ENCODE measurements at regions not wholly inside any gene's neighbourhood (a gene's known extent, or its start where the extent isn't known, plus 50 kb on each side); places are given as distances from the start of the nearest gene placed in this dataset.
"Not testable (repeated sequence)": the region's sequence is repeated elsewhere in the genome, so short reads cannot be mapped to it uniquely, and the experiment has no call there.

DNA sequence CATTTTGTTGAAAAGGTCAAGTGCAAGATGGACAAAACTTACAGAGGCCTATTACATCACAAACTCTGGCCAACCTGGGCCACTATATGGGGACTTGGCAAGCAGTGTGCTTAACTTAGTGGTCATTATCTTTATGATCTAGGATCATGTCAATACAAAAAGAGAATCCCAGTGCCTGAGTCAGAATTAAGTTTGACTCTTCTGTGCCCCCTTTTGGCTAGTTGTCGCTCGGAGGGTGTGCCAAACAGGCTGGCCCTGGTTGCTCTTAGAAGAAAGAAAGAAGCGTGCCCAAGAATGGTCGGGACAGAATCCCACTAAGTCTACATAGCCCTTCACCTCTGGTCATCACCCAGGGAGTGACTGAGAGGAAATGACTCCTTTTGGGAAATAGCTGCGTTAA is 100.1 kb downstream of the EIF4E start:
- Histone ChIP-seq H3K4ac (ENCODE audit: low read depth, low read length) (no peak overlapping the region), H2BK5ac (ENCODE audit: low read length) (no peak overlapping the region), H2BK120ac (ENCODE audit: low read depth, low read length) (no peak overlapping the region), H3K79me2 (ENCODE audit: control insufficient read depth, insufficient read depth, low read length) (no peaks in the 10 kb centered on the region), H2AK5ac (ENCODE audit: low read length) (no peak overlapping the region), H3K36me3 (ENCODE audit: control insufficient read depth, insufficient read depth, low read length) (no peaks in the 10 kb centered on the region), H3K56ac (ENCODE audit: low read length) (no peak overlapping the region), H4K5ac (ENCODE audit: low read length) (no peak overlapping the region), H3K27me3 (ENCODE audit: insufficient read depth, low read length, poor library complexity) (no peaks in the 10 kb centered on the region), H3K4me2 (ENCODE audit: low read length) (no peak overlapping the region), H3K27ac (ENCODE audit: low read depth, low read length) (no peak overlapping the region), H4K8ac (ENCODE audit: low read depth, low read length) (no peak overlapping the region), H3K23ac (ENCODE audit: low read length) (no peak overlapping the region), H3K4me3 (ENCODE audit: low read length) (no peak overlapping the region), H3K4me1 (ENCODE audit: control insufficient read depth, low read depth, low read length) (no peaks in the 10 kb centered on the region), H3K18ac (ENCODE audit: low read length) (no peak overlapping the region), H3K9ac (ENCODE audit: low read length) (no peak overlapping the region), H2BK15ac (replicated peaks; ENCODE audit: low read depth) (no peak overlapping the region), H3K79me1 (ENCODE audit: low read length) (no peaks in the 10 kb centered on the region)
- no CpG with 5 or more reads among the region's 5 CpGs for WGBS (ENCODE audit: extremely low coverage, insufficient coverage, low lambda C conversion rate)
- DNase-seq: peak; percentile 56

DNA sequence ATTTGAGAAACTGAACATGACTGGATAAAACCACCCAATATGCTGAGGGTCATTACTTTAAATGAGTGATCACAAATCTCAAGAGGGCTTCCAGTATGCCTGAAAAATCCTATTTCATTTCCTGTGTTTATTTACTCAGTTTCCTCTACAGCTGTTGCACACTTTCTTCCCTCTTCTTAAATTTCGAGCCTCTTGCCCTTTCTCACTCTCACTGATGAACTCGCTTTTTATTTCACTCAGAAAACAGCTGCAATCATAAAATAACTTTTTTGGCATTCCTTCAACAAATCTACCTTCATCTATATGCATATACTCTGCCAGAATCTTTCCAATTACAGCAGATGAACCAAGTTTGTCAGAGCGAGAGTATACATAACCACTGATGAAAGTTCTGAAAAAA is 101.3 kb downstream of the EIF4E start:
- no peak overlapping the region for H3K18ac ChIP-seq (ENCODE audit: low read length)
- no peak overlapping the region for H2BK5ac ChIP-seq (ENCODE audit: low read length)

DNA sequence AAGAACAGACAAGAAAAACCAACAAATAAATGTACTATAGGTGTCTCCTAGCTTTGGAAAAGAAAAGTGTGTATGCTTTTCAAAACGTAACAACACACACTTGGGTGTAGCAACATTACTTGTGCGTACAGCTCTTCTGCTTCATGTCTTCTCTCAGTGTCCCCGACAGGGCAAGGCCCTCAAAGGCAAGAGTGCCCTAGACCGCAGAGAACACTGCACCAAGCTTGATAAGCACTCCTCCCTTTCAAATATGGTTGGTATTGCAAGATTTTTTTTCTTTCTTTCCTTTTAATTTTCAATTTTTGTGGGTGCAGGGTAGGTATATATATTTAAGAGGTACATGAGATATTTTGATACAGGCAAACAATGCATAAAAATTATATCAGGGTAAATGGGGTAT is 106.8 kb downstream of the EIF4E start:
- no peak overlapping the region for H3K27ac ChIP-seq (ENCODE audit: low read depth, low read length)
- H4K5ac ChIP-seq (ENCODE audit: low read length): no peak overlapping the region
- H2BK15ac ChIP-seq (replicated peaks; ENCODE audit: low read depth): no peak overlapping the region
- H3K4me1 ChIP-seq (ENCODE audit: control insufficient read depth, low read depth, low read length): no peaks in the 10 kb centered on the region
- no peaks in the 10 kb centered on the region for H3K27me3 ChIP-seq (ENCODE audit: insufficient read depth, low read length, poor library complexity)
- no peak overlapping the region for H3K23ac ChIP-seq (ENCODE audit: low read length)
- no peaks in the 10 kb centered on the region for H3K79me2 ChIP-seq (ENCODE audit: control insufficient read depth, insufficient read depth, low read length)
- H3K36me3 ChIP-seq (ENCODE audit: control insufficient read depth, insufficient read depth, low read length): no peaks in the 10 kb centered on the region
- H3K4me2 ChIP-seq (ENCODE audit: low read length): no peak overlapping the region
- no peak overlapping the region for H3K4me3 ChIP-seq (ENCODE audit: low read length)
- H2AK5ac ChIP-seq (ENCODE audit: low read length): no peak overlapping the region
- no peaks in the 10 kb centered on the region for H3K79me1 ChIP-seq (ENCODE audit: low read length)
- no peak overlapping the region for H2BK120ac ChIP-seq (ENCODE audit: low read depth, low read length)
- WGBS (ENCODE audit: extremely low coverage, insufficient coverage, low lambda C conversion rate): no CpG with 5 or more reads among the region's 4 CpGs
- no peak overlapping the region for H3K9ac ChIP-seq (ENCODE audit: low read length)
- H2BK5ac ChIP-seq (ENCODE audit: low read length): no peak overlapping the region
- H3K4ac ChIP-seq (ENCODE audit: low read depth, low read length): no peak overlapping the region
- H3K18ac ChIP-seq (ENCODE audit: low read length): no peak overlapping the region
- no peak overlapping the region for H4K8ac ChIP-seq (ENCODE audit: low read depth, low read length)
- no peak for DNase-seq
- no peak overlapping the region for H3K56ac ChIP-seq (ENCODE audit: low read length)

More for the DNA sequence above, 101.3 kb downstream of the EIF4E start:
- H3K36me3 ChIP-seq (ENCODE audit: control insufficient read depth, insufficient read depth, low read length): no peaks in the 10 kb centered on the region
- H3K79me1 ChIP-seq (ENCODE audit: low read length): no peaks in the 10 kb centered on the region
- no peak overlapping the region for H2BK120ac ChIP-seq (ENCODE audit: low read depth, low read length)
- no peak for DNase-seq
- WGBS (ENCODE audit: extremely low coverage, insufficient coverage, low lambda C conversion rate): no CpG with 5 or more reads among the region's 3 CpGs
- no peaks in the 10 kb centered on the region for H3K27me3 ChIP-seq (ENCODE audit: insufficient read depth, low read length, poor library complexity)
- no peak overlapping the region for H2AK5ac ChIP-seq (ENCODE audit: low read length)
- H4K8ac ChIP-seq (ENCODE audit: low read depth, low read length): no peak overlapping the region
- H3K4me1 ChIP-seq (ENCODE audit: control insufficient read depth, low read depth, low read length): no peaks in the 10 kb centered on the region
- H3K56ac ChIP-seq (ENCODE audit: low read length): no peak overlapping the region
- H3K4me2 ChIP-seq (ENCODE audit: low read length): no peak overlapping the region
- H2BK15ac ChIP-seq (replicated peaks; ENCODE audit: low read depth): no peak overlapping the region
- no peak overlapping the region for H3K4me3 ChIP-seq (ENCODE audit: low read length)
- no peak overlapping the region for H3K27ac ChIP-seq (ENCODE audit: low read depth, low read length)
- H3K23ac ChIP-seq (ENCODE audit: low read length): no peak overlapping the region
- no peak overlapping the region for H3K4ac ChIP-seq (ENCODE audit: low read depth, low read length)
- no peak overlapping the region for H3K9ac ChIP-seq (ENCODE audit: low read length)
- no peaks in the 10 kb centered on the region for H3K79me2 ChIP-seq (ENCODE audit: control insufficient read depth, insufficient read depth, low read length)
- no peak overlapping the region for H4K5ac ChIP-seq (ENCODE audit: low read length)

DNA sequence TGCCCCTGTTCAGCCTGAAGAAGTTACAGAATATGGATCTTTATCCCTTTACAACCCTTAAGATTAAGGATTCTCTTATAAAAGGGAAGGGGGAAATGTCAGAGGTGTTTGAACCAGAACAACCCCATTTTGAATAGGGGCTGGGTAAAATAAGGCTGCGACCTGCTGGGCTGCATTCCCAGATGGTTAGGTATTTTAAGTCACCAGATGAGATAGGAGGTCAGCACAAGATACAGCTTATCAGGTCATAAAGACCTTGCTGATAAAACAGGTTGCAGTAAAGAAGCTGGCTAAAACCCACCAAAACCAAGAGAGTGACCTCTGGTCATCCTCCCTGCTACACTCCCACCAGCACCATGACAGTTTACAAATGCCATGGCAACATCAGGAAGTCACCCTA is 110.8 kb downstream of the EIF4E start:
- not testable (repeated sequence) for H2AK5ac ChIP-seq (ENCODE audit: low read length); H2BK5ac ChIP-seq (ENCODE audit: low read length); H3K36me3 ChIP-seq (ENCODE audit: control insufficient read depth, insufficient read depth, low read length); H4K5ac ChIP-seq (ENCODE audit: low read length); H3K4me1 ChIP-seq (ENCODE audit: control insufficient read depth, low read depth, low read length); H3K56ac ChIP-seq (ENCODE audit: low read length); H3K27me3 ChIP-seq (ENCODE audit: insufficient read depth, low read length, poor library complexity); H3K4me2 ChIP-seq (ENCODE audit: low read length); H3K9ac ChIP-seq (ENCODE audit: low read length); H3K4me3 ChIP-seq (ENCODE audit: low read length); H3K79me2 ChIP-seq (ENCODE audit: control insufficient read depth, insufficient read depth, low read length); H2BK15ac ChIP-seq (replicated peaks; ENCODE audit: low read depth); H2BK120ac ChIP-seq (ENCODE audit: low read depth, low read length); H3K4ac ChIP-seq (ENCODE audit: low read depth, low read length); H3K18ac ChIP-seq (ENCODE audit: low read length); H3K79me1 ChIP-seq (ENCODE audit: low read length); H3K23ac ChIP-seq (ENCODE audit: low read length); H4K8ac ChIP-seq (ENCODE audit: low read depth, low read length); H3K27ac ChIP-seq (ENCODE audit: low read depth, low read length)
- no CpG with 5 or more reads among the region's 1 CpG for WGBS (ENCODE audit: extremely low coverage, insufficient coverage, low lambda C conversion rate)
- peak; percentile 46 for DNase-seq

DNA sequence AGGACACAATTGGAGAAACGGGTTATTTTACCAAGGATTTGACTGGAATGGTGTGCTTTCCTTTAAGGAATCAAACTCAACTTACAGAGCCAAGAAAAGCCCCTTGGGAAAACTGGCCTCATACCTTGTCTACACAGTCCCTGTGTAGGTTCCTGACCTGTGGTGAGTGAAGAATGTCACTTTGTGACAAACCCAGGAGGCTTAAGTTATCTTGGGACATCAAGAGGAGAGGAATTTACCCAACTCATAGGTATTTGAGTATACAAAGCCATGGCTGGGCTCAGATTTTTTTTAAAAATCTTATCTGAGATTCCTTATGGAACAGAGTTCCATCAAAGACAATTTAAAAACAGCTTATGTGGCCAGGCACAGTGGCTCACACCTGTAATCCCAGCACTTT is 112.1 kb downstream of the EIF4E start:
- Histone ChIP-seq H3K4ac (ENCODE audit: low read depth, low read length) (no peak overlapping the region), H3K79me1 (ENCODE audit: low read length) (no peaks in the 10 kb centered on the region), H3K4me3 (ENCODE audit: low read length) (no peak overlapping the region), H3K9ac (ENCODE audit: low read length) (no peak overlapping the region), H2AK5ac (ENCODE audit: low read length) (no peak overlapping the region), H4K5ac (ENCODE audit: low read length) (no peak overlapping the region), H3K27me3 (ENCODE audit: insufficient read depth, low read length, poor library complexity) (no peaks in the 10 kb centered on the region), H3K36me3 (ENCODE audit: control insufficient read depth, insufficient read depth, low read length) (no peaks in the 10 kb centered on the region), H2BK15ac (replicated peaks; ENCODE audit: low read depth) (no peak overlapping the region), H3K4me1 (ENCODE audit: control insufficient read depth, low read depth, low read length) (no peaks in the 10 kb centered on the region), H3K56ac (ENCODE audit: low read length) (no peak overlapping the region), H4K8ac (ENCODE audit: low read depth, low read length) (no peak overlapping the region), H3K23ac (ENCODE audit: low read length) (no peak overlapping the region), H3K18ac (ENCODE audit: low read length) (no peak overlapping the region), H3K79me2 (ENCODE audit: control insufficient read depth, insufficient read depth, low read length) (no peaks in the 10 kb centered on the region), H3K27ac (ENCODE audit: low read depth, low read length) (no peak overlapping the region), H2BK5ac (ENCODE audit: low read length) (no peak overlapping the region), H3K4me2 (ENCODE audit: low read length) (no peak overlapping the region), H2BK120ac (ENCODE audit: low read depth, low read length) (no peak overlapping the region)
- no peak for DNase-seq
- no CpG with 5 or more reads among the region's 1 CpG for WGBS (ENCODE audit: extremely low coverage, insufficient coverage, low lambda C conversion rate)

DNA sequence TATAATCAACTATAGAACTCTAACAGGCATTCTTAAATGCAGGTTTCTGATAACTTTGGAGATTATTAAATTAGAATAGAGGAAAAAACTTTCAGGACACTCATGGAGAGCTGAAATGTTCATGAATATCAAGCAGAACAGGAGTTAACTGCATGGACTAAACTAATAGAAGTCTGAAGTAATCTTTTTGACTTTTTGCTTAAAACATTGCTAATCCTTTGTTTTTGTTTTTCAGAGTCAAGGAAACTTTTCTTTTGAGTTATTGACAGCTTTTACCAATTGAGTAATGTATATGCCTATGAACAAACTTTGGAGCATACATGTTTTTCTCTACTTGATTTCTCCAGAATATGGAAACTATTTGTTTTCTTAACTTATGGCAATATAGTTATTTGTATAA is 112.5 kb downstream of the EIF4E start:
- Histone ChIP-seq H3K4me1 (ENCODE audit: control insufficient read depth, low read depth, low read length) (no peaks in the 10 kb centered on the region), H3K79me1 (ENCODE audit: low read length) (no peaks in the 10 kb centered on the region), H3K23ac (ENCODE audit: low read length) (no peak overlapping the region), H3K36me3 (ENCODE audit: control insufficient read depth, insufficient read depth, low read length) (no peaks in the 10 kb centered on the region), H3K18ac (ENCODE audit: low read length) (no peak overlapping the region), H2BK120ac (ENCODE audit: low read depth, low read length) (no peak overlapping the region), H4K5ac (ENCODE audit: low read length) (no peak overlapping the region), H3K4me3 (ENCODE audit: low read length) (no peak overlapping the region), H3K27ac (ENCODE audit: low read depth, low read length) (no peak overlapping the region), H3K9ac (ENCODE audit: low read length) (no peak overlapping the region), H4K8ac (ENCODE audit: low read depth, low read length) (no peak overlapping the region), H2BK15ac (replicated peaks; ENCODE audit: low read depth) (no peak overlapping the region), H3K4ac (ENCODE audit: low read depth, low read length) (no peak overlapping the region), H2BK5ac (ENCODE audit: low read length) (no peak overlapping the region), H3K56ac (ENCODE audit: low read length) (no peak overlapping the region), H2AK5ac (ENCODE audit: low read length) (no peak overlapping the region), H3K79me2 (ENCODE audit: control insufficient read depth, insufficient read depth, low read length) (no peaks in the 10 kb centered on the region), H3K27me3 (ENCODE audit: insufficient read depth, low read length, poor library complexity) (no peaks in the 10 kb centered on the region), H3K4me2 (ENCODE audit: low read length) (no peak overlapping the region)
- no peak for DNase-seq

All from mesendoderm (in vitro differentiated cells).